ENCODE measurements at regions not wholly inside any gene's neighbourhood (a gene's known extent, or its start where the extent isn't known, plus 50 kb on each side); places are given as distances from the start of the nearest gene placed in this dataset.
"Not testable (repeated sequence)": the region's sequence is repeated elsewhere in the genome, so short reads cannot be mapped to it uniquely, and the experiment has no call there.

DNA sequence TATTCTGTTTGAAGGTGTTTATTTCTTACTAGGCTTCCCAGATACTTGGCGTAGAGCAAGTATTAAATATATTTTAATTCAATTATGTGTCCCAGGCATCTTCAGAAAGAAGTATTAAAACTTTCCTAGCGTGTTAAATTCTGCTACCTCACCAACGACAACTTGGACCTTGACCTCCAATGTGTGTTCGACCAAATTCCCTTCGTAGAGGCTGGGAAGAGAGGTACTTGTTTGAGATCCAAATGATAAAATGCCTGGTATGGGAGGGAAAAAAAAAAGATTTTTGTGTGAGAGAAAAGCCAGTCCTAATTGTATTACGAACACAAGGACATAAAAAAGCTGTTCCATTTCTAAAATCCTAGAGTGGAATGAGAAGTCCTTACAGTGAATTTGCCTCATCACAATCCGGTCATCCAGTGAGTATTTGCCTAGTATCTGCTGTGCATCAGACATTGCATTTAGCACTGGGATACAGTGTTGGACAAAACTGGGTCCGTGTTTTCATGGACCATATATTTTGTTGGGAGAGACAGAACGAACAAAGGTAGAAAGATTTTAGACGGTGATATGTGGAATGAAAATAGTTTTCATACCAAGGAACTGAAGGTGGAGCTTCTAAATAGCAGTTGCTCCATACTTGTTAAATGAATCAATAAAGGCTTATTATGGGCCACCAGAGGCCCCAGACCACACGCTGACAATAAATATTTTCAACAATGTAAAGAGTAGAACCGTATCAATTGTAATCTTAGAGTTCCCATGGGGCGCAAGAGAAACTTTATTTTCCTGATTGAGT is 103.1 kb downstream of the KIF4B start:
- no peak for DNase-seq (ENCODE audit: low spot score)

DNA sequence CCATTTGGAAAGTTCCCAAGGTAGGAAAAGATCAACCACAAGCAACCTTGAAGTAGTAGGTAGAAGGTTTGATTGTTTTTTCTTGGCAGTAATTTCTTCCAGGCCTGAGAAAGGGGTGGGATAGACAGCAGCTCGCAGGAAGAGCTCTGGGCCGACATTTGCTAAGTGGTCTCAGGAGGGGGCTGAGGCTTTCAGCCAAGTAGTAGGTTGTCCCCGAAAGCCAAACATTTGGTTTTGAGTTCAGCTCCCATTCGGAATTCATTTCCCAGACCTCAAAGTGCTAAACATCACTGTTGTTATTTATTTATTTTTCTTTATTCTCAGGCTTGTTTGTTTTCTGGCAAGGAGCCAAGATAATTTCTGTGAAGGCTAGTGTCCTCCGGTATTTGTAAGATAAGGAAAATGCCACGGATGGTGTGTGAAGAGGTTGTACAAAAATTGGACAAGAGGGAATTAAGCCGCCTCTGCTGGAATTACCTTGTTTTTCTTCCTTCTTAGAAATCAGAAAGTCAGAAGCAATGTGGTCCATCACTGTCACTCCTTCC is 112.1 kb downstream of the KIF4B start:
- DNase-seq (ENCODE audit: low spot score) = no peak

DNA sequence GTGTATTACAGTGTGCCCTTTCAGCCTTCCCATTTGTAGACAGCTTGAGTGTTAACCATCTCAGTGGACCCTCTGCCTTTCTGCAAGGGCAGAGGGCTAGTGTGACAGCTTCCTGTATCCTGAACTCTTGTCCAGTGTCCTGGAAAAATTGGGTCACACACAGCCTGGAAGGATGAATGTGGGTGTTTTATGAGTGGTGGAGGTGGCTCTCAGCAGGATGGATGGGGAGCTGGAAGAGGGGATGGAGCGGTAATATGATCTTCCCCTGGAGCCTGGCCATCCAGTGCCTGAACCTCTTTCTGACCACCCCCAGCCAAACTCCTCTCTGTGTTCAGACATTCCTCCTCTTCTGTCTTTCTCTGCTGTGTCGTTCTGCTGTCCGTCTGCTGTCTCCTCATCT is 113.0 kb downstream of the KIF4B start:
- DNase-seq (ENCODE audit: low spot score) = no peak

DNA sequence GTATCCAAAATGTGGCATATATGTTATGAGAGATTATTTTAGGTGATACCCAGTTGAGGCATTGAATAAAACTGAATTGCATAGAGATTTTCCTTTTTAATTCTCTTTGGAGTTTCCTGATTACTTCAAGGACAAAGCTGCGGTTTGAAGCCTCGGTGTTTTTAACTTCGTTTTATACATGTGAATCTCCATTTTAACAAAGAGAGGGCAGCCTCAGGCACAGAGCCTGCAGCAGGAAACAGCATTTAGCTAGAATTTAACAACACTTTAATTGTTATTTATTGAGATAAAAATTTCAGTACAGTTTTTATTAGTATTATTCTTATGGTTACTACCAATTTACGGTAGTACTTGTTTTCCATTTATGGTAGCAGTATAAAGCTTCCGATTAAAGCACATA is 114.0 kb downstream of the KIF4B start:
- no peak for DNase-seq (ENCODE audit: low spot score)

DNA sequence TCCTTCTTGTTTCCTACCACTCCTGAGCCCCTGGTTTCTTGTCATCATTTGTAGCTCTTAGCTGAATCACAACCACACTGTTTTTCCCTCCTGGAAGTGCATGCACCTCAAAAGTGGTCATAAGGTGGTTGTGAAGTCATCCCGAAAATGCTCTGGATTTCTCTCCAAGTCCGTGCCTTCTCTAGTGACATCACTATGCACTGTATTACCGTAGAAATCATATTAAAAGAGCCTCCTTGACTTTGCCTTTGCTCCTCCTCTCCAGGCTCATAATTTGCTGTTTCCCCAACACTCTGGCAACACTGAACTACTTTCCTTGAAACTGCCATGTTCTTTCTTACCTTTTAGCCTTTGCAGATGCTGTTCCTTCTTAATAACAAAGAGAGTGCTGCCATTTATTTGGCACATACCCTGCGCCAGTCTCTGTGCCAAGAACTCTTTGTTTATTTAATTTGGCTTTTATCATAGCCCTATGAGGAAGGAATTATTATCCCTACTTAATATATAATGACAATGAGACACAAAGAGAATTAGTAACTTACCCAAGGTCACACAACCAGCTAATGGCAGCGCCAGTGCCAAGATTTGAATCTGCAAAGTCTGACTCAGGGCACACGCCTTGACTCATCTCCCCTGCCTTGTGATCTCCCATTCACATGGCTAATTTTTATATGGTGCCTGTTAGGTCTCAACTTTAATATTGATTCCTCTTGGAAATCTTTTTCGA is 115.4 kb downstream of the KIF4B start:
- no peak for DNase-seq (ENCODE audit: low spot score)

DNA sequence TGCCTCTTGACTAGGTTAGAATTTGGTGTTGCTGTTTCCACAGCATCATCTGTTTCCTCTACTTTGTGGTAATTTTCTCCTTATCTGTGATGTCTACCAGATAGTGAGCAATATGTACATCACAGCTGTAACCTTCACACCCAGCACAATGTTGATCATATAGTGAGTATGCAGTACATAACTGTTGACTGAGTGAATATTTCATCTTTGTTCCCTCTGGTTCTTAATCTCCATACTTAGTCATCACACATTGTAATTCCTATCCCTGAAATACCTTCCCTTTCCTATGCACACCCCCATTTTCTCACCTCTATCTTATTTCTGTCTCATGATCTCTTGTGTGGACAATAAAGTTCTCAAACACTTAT is 115.9 kb downstream of the KIF4B start:
- no peak for DNase-seq (ENCODE audit: low spot score)

DNA sequence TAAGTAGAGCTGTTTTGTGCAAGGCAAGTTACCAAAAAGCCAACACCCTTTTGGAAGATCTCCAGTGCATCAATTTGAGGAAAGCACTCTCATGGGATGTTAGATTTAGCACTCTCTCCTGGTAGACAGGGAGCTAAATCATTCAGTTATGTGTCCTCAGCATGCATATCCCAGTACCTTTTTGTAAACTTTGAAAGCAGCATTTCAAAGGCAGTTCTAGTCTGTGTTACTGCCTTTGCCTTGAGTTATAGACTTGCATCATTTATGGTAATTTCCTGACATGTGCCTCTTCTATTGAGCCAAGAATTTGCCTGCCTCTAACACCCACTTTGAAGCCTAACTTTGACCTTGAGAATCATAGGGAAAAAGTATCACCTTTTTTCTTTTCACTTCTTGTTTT is 120.6 kb downstream of the KIF4B start:
- no peak for DNase-seq (ENCODE audit: low spot score)

DNA sequence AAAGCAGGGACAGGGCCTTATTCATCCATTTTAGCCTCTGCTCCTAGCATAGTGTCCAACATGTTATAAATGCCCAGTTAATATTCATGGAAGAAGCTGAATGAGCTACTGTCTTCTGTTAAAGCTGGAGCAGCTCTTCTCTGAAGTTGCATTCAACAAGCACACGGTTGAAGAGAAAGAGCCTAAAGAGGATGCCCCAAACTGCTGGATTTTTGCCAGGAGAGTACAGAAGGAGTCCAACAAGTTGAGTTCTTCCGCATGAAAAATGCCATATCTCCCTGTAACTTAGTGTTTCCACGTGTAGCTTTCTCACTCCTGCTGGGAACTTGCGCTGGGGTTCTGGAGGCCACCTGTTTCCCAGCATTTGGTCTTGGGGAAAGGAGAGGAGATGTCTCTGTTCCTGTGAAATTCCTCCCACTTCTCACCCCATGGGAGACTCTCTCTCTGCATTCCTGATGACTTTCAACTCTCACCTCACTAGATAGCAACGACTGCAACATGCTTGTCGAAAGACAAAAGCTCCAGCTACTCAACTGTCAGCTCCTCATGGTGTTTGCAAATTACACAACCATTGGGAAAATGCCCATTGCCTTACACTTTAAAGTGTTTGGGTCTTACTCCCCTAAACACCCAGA is 122.8 kb downstream of the KIF4B start:
- DNase-seq (ENCODE audit: low spot score) = no peak

DNA sequence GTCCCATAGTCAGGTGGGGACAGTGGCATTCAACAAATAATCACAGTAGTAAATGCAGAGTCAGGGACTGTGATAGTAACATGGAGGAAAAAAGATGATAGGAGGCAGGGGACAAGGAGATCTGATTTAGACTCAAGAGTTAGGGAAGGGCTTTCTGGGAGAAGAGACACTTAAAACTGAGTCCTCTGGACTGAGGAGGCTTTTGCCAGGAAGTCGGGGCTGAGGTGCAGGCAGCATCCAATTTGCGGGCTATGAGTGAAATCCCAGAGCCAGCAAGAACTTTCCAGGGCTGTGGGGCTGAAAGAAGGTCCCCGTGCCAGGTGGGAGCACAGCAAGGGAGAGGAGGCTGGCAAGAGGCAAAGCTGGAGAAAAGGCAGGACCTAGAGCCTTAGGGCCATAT is 124.1 kb downstream of the KIF4B start:
- DNase-seq (ENCODE audit: low spot score) = no peak

DNA sequence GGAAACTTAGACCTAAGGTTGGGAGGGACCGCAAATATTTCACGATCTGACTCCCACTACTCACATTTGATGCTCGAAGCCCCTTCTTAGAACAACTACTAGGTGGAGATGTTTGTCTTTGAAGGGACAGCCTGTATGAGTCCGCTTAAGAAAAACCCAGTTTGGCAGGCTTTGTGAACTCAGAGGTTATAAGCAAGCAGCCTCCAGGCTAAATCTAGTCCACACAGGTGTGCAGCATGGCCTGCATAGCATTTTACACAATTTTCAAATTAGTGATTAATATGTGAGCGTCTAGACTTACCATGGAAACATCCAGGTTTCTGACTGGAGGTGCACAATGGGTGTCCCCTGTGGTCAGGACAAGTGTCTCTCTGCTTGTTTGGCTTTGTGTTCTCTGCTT is 127.1 kb downstream of the KIF4B start:
- no peak for DNase-seq (ENCODE audit: low spot score)

DNA sequence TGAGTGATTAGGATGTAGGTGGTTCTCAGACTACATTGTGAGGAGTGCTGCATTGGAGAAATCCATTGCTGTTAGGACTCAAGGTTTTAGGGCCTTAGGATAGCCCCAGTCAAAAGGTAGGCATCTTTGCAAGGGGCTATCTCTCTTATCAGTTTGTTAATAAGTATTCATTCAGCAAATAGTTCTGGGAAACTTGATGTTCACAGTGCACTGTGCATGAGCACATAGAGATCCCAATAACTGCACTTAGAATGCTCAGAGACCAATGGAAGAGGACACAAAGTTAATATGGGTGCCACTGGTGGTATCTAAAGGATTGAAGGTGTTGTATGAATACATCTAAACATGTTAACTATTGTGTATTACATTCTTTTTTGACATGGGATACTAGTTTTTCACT is 131.4 kb downstream of the KIF4B start:
- no peak for DNase-seq (ENCODE audit: low spot score)

DNA sequence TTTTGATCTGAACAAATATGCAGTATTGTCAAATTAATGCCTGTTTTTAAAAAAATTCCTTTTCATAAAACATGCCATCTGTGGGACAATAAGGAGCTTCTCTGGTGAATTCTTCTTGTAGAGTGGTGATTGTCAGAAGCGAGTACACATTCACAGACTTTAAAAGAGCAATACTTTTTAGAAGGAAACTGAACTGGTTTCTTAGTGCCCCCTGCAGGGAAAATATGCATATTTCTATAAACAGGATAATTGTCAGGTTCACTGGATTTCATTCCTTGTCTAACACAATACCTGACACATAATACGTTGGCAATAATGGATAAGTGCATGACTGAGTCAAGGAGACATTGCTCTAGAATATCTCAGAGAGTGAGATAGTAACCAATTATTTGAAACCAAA is 133.7 kb downstream of the KIF4B start:
- DNase-seq (ENCODE audit: low spot score) = no peak

DNA sequence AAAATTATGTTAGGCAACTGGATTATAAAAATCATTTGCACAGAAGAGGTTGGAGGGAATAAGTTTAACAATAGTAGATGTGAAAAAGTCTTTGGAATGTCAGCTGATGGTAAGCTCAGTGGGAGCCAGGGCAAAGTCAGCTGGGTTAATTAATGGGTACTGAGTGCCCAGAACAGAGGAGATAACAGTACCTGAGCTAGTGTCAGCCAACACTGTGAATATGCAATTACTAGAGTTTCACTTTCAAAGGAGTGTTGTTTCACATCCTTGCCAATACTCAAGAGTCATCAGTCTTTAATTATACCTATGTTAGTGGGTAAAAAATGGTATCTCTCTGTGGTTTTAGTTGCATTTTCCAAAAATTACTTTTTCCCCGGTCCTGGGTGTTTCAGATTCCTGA is 135.1 kb downstream of the KIF4B start:
- DNase-seq (ENCODE audit: low spot score) = no peak

DNA sequence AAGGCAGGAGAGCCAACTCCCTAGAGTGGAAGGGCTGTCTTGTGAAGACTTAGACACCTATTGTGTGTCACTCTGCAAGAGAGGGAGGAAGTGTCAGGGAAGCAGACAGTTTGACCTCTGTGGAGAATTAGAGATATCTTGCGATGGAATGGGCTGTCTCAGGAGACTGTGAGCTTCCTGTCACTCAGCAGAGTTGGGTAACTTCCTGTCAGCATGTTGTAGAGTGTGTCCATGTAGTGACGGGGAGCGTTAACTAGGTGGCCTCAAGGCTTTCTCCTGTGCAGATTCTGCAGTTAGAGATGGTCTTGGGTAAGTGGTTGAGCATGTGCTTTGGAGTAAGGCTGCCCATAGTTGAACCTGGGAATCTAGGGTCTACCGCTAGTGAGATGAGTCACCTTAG is 136.5 kb downstream of the KIF4B start:
- DNase-seq (ENCODE audit: low spot score) = no peak

DNA sequence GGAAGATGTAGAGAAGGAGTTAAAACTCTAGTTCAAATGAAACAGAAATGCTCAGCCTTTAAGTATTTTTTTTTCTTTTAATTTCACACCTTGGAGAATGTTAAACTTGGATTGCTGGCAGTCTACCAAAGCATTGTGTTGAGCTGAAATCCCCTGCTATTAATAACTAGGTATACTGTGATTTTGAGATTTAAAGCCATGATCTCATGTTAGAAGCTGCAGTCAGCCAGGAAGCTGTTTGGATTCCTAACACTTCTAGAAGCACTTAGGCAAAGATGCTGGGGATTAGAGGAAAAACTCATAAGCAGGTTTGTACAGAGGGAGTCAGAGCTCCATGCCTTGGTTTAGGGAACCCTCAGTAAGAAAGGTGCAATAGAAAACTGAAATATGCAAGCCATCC is 141.4 kb downstream of the KIF4B start:
- no peak for DNase-seq (ENCODE audit: low spot score)

DNA sequence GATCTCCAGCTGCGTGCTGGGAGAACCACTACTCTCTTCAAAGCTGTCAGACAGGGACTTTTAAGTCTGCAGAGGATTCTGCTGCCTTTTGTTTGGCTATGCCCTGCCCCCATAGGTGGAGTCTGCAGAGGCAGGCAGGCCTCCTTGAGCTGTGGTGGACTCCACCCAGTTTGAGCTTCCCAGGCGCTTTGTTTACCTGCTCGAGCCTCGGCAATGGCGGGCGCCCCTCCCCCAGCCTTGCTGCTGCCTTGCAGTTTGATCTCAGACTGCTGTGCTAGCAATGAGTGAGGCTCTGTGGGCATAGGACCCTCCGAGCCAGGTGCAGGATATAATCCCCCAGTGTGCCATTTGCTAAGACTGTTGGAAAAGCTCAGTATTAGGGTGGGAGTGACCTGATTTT is 149.5 kb downstream of the KIF4B start:
- not testable (repeated sequence) for DNase-seq (ENCODE audit: low spot score)

DNA sequence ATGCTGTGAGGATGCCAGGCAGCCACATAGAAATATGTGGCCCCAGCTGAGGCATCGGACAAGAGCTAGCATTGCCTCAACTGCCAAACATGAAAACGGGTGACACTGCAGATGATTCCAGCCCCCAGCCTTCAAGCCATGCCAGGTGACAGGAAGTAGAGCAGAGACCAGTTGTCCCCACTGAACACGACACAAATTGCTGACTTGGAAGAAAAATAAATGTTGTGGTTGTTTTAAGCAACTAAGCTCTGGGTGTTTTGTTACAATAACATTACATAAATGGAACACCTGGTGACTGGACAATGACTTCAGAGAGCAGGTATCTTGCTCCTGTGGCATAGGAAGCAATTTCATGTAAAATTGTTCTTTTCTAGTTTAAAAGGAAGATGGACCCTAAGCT is 154.2 kb downstream of the KIF4B start:
- DNase-seq (ENCODE audit: low spot score) = no peak

DNA sequence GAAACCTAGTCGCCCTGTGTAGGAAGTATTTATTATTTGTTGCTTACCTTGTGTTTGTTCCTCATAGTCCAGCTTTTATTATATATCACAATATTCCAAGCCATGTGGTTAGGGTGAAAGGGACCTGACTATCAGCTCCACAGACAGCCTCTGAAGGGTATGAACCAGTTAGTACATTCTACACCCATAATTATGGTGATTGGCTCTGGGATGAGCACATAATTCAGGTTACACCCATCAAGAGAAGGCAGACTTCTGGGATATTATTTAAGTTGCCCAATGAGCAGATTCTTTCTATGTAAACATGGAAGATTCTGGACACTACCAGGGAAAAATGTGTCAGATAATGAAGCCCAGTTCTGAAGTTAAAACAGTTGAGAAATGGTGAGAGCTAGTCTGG is 168.0 kb downstream of the KIF4B start:
- DNase-seq (ENCODE audit: low spot score) = no peak

DNA sequence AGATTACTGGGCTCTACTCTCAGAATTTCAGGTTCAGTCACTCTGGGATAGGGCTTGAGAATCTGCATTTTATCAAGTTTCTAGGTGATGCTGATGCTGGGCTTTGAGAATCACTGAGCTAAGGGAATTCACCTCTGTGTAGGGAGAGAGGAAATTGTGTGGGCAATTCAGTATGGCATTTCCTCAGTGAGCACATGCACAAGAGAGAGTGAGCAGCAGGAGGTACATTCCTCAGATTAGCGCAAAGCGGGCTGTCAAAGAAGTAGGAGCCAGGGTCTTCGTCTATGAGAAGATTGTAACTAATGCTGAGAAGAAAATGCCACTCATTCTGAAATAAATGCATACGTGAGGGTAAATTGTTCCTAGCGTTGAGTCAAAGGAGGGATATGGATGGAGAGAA is 175.9 kb downstream of the KIF4B start:
- DNase-seq (ENCODE audit: low spot score) = no peak

DNA sequence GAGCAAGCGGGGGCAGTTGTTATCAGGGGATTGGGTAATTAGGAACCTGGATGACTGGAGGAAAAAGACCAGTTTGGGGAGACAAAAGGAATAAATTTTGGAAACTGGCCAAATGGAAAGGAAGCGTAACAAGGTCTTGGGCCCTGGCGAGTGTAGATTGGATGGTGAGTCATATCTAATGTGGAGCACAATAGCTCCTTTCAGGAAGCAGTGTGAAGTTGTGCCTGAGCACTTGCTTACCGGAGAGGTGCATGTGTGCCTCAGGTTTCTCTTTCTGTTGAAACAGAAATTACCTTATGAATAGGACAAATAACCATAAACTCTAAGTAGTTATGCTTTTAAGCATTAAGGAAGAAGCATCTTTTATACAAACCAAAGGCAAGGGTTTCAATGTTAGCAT is 176.4 kb downstream of the KIF4B start:
- no peak for DNase-seq (ENCODE audit: low spot score)

DNA sequence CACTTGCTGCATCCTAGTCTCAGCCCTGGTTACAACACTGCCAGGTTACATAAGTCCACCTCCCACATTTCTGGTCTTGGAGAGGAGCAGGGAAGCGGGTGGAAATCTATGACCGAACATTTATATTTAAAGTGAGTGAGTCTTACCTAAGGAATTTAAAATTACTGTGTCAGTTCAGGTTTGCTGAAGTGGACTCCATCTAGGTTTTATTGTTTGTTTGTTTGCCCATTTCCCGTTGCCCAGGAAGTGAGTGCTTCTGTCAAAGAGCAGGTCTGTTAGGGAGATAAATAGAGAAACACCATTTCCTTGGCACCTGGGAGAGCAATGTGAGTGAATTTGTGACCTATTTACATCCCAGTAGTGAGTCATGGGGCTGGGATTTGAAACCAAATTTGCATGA is 179.5 kb downstream of the KIF4B start:
- DNase-seq (ENCODE audit: low spot score) = no peak

DNA sequence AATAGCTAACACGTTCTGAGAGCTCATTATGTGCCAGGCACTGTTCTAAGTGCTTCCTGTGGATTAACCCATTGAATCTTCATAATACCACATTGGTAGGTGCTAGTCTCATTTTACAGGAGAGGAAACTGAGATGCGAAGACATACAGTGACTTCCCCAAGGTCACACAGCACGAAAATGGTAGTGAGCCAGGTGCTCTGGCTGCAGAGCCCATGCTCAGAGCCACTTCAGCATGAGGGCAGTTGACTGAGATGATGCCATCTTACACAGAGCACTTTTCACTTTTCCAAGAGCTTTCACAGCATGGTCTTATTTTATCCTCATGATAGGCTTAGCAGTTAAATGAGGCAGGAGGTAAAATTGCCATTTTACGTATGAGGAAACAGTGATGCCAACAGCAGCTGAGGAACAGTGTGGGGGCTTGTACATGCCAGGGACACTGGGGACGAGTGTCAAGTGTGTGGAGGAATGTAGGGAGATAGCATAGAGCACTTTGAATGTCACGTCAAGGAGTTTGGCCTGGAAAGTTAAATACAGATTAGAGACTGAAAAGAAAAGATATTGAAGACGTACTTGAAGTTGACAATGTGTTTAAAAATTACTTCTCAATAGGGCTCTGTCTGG is 180.0 kb downstream of the KIF4B start:
- no peak for DNase-seq (ENCODE audit: low spot score)

DNA sequence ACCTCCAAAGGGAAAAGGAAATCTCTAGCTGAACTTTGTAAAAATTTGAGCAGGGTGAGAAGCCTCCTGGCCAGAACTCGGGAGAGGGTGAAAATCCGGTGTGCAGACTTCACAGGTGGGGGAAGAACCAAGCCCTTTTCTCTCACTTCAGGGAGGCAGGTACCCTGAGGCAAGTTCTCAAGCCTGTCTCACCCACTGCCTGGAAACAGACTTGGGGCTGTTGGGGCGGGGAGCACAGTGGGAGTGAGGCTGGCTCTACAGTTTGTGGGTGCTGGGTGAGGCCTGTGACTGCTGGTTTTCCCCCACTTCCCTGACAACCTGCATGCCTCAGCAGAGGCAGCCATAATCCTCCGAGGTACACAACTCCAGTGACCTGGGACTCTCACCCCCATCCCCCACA is 187.1 kb downstream of the KIF4B start:
- no peak for DNase-seq (ENCODE audit: low spot score)

Measured in CD4-positive, alpha-beta T cell treated with Interleukin-2 at 100 ng/mL for 4 hours (primary cell).